H9 (cell line): ENCODE measurements at regions not wholly inside any gene's neighbourhood (a gene's known extent, or its start where the extent isn't known, plus 50 kb on each side); places are given as distances from the start of the nearest gene placed in this dataset.

Experiments used
- DNase-seq: peaks from one replicate; pipeline ENCODE4 v3.0.0-alpha.2; 2017
- H2AFZ ChIP-seq: one replicate; pipeline ENCODE4 v1.6.1; 2013; ENCODE audit warnings: mild to moderate bottlenecking, low read length, control low read depth, moderate library complexity
- H2AK5ac ChIP-seq: 2 replicates; pipeline ENCODE4 v1.6.1; 2013; ENCODE audit warnings: low read length, control low read depth, mixed read lengths; ENCODE audit not compliant: insufficient read length
- H2BK120ac ChIP-seq: one replicate; pipeline ENCODE4 v1.6.1; 2013; ENCODE audit warnings: low read depth, mild to moderate bottlenecking, low read length, control low read depth, inconsistent platforms; ENCODE audit not compliant: poor library complexity, severe bottlenecking
- H2BK12ac ChIP-seq: 2 replicates; pipeline ENCODE4 v1.6.1; 2013; ENCODE audit warnings: low read length, control low read depth, mixed read lengths, low read depth; ENCODE audit not compliant: insufficient read length
- H2BK15ac ChIP-seq: 2 replicates; pipeline ENCODE4 v1.6.1; 2013; ENCODE audit warnings: low read depth, low read length, control low read depth
- H2BK20ac ChIP-seq: one replicate; pipeline ENCODE4 v1.6.1; 2013; ENCODE audit warnings: low read depth, mild to moderate bottlenecking, low read length, control low read depth, inconsistent platforms; ENCODE audit not compliant: poor library complexity, severe bottlenecking
- H2BK5ac ChIP-seq: 2 replicates; pipeline ENCODE4 v1.6.1; 2013; ENCODE audit warnings: low read length, control low read depth, mixed read lengths; ENCODE audit not compliant: insufficient read length
- H3K14ac ChIP-seq: 2 replicates; pipeline ENCODE4 v1.6.1; 2013; ENCODE audit warnings: low read length, control low read depth; ENCODE audit not compliant: insufficient read depth
- H3K18ac ChIP-seq: 2 replicates; pipeline ENCODE4 v1.6.1; 2013; ENCODE audit warnings: low read depth, mild to moderate bottlenecking, mixed read lengths, low read length, control low read depth; ENCODE audit not compliant: insufficient read length
- H3K23ac ChIP-seq: 2 replicates; pipeline ENCODE4 v1.6.1; 2013; ENCODE audit warnings: low read length, control low read depth, mixed read lengths, low read depth; ENCODE audit not compliant: insufficient read length
- H3K23me2 ChIP-seq: 2 replicates; pipeline ENCODE4 v1.6.1; 2013; ENCODE audit warnings: low read depth, mild to moderate bottlenecking, mixed read lengths, low read length, control low read depth; ENCODE audit not compliant: insufficient read length, poor library complexity, severe bottlenecking
- H3K27ac ChIP-seq: 2 replicates; pipeline ENCODE4 v1.5.1; 2013; ENCODE audit warnings: low read length, control low read depth, mixed read lengths, low read depth; ENCODE audit not compliant: insufficient read length
- H3K27me3 ChIP-seq: 2 replicates; pipeline ENCODE4 v1.6.1; 2013; ENCODE audit warnings: low read length, control low read depth, inconsistent platforms; ENCODE audit not compliant: insufficient read depth
- H3K4ac ChIP-seq: 2 replicates; pipeline ENCODE4 v1.6.1; 2013; ENCODE audit warnings: low read depth, mild to moderate bottlenecking, control low read depth, inconsistent platforms, low read length, moderate library complexity
- H3K4me1 ChIP-seq: 2 replicates; pipeline ENCODE4 v1.6.1; 2013; ENCODE audit warnings: low read length, control low read depth, inconsistent platforms; ENCODE audit not compliant: insufficient read depth
- H3K4me2 ChIP-seq: 2 replicates; pipeline ENCODE4 v1.6.1; 2013; ENCODE audit warnings: low read length, control low read depth, mixed read lengths; ENCODE audit not compliant: insufficient read length, insufficient read depth
- H3K56ac ChIP-seq: 2 replicates; pipeline ENCODE4 v1.6.1; 2013; ENCODE audit warnings: low read depth, mild to moderate bottlenecking, mixed read lengths, low read length, control low read depth; ENCODE audit not compliant: insufficient read length
- H3K79me1 ChIP-seq: 2 replicates; pipeline ENCODE4 v1.6.1; 2013; ENCODE audit warnings: low read depth, mild to moderate bottlenecking, moderate library complexity, low read length, control low read depth, inconsistent platforms; ENCODE audit not compliant: insufficient read depth, poor library complexity, severe bottlenecking
- H3K79me2 ChIP-seq: 2 replicates; pipeline ENCODE4 v1.6.1; 2013; ENCODE audit warnings: low read length, control low read depth, inconsistent platforms; ENCODE audit not compliant: insufficient read depth
- H3K9ac ChIP-seq: 2 replicates; pipeline ENCODE4 v1.6.1; 2013; ENCODE audit warnings: low read length, control low read depth, mixed read lengths; ENCODE audit not compliant: insufficient read length; ENCODE audit errors: extremely low read depth
- H3K9me3 ChIP-seq: one replicate; pipeline ENCODE4 v1.6.1; 2013; ENCODE audit warnings: low read depth, low read length, inconsistent platforms; ENCODE audit not compliant: control insufficient read depth
- H3T11ph ChIP-seq: one replicate; pipeline ENCODE4 v1.6.1; 2013; ENCODE audit warnings: mild to moderate bottlenecking, low read length, control low read depth, inconsistent platforms
- H4K20me1 ChIP-seq: one replicate; pipeline ENCODE4 v1.6.1; 2013; ENCODE audit not compliant: control insufficient read depth, insufficient read length, insufficient read depth
- H4K5ac ChIP-seq: 2 replicates; pipeline ENCODE4 v1.6.1; 2013; ENCODE audit warnings: low read depth, mild to moderate bottlenecking, mixed read lengths, low read length, control low read depth; ENCODE audit not compliant: insufficient read length
- H4K8ac ChIP-seq: replicated peaks from 2 replicates; pipeline ENCODE4 v1.6.1; 2013; ENCODE audit warnings: low read length, control low read depth, mixed read lengths, low read depth; ENCODE audit not compliant: insufficient read length
- H4K91ac ChIP-seq: 2 replicates; pipeline ENCODE4 v1.6.1; 2013; ENCODE audit warnings: low read depth, mild to moderate bottlenecking, moderate library complexity, mixed read lengths, low read length, control low read depth; ENCODE audit not compliant: insufficient read length
- H3K27ac Mint-ChIP-seq, 3 experiments: 2 replicates in 2 of 3; 3 replicates in 1 of 3; pipeline ENCODE4 v1.8.0; 2020 to 2021; ENCODE audit warnings: mixed read lengths in 3 of 3, mild to moderate bottlenecking in 1 of 3, moderate library complexity in 1 of 3
- H3K27me3 Mint-ChIP-seq: 2 replicates; pipeline ENCODE4 v1.8.0; 2021; ENCODE audit warnings: low read depth, mild to moderate bottlenecking, moderate library complexity, mixed read lengths
- H3K36me3 Mint-ChIP-seq, 3 experiments: 2 replicates in 2 of 3; 3 replicates in 1 of 3; pipeline ENCODE4 v1.8.0; 2020 to 2021; ENCODE audit warnings: low read depth in 3 of 3, mixed read lengths in 3 of 3; ENCODE audit not compliant: insufficient read depth in 1 of 3
- H3K4me1 Mint-ChIP-seq, 2 experiments: 2 replicates each; pipeline ENCODE4 v1.8.0; 2020; ENCODE audit warnings: mixed read lengths in 2 of 2
- H3K4me3 Mint-ChIP-seq, 2 experiments: 2 replicates in 1 of 2; 3 replicates in 1 of 2; pipeline ENCODE4 v1.8.0; 2020 to 2021; ENCODE audit warnings: mild to moderate bottlenecking in 2 of 2, mixed read lengths in 2 of 2, moderate library complexity in 1 of 2
- H3K9me3 Mint-ChIP-seq, 2 experiments: 2 replicates in 1 of 2; 3 replicates in 1 of 2; pipeline ENCODE4 v1.8.0; 2020; ENCODE audit warnings: mild to moderate bottlenecking in 2 of 2, mixed read lengths in 2 of 2, moderate library complexity in 1 of 2
- CTCF ChIP-seq: fragments of 200-600 bp; sonication (generic); conservative IDR thresholded peaks from 3 replicates; pipeline ENCODE4 v1.8.0; 2021; ENCODE audit warnings: antibody characterized with exemption, mild to moderate bottlenecking
- WGBS: extraction: QIAGEN DNeasy Blood & Tissue Kit; methylation state at CpG from one replicate; pipeline ENCODE4 v1.1.7; 2013; ENCODE audit warnings: missing lambda C conversion rate, low lambda C conversion rate, mixed read lengths; ENCODE audit not compliant: insufficient read length; ENCODE audit errors: extremely low coverage; 5-methylcytosine and 5-hydroxymethylcytosine counted together

DNA sequence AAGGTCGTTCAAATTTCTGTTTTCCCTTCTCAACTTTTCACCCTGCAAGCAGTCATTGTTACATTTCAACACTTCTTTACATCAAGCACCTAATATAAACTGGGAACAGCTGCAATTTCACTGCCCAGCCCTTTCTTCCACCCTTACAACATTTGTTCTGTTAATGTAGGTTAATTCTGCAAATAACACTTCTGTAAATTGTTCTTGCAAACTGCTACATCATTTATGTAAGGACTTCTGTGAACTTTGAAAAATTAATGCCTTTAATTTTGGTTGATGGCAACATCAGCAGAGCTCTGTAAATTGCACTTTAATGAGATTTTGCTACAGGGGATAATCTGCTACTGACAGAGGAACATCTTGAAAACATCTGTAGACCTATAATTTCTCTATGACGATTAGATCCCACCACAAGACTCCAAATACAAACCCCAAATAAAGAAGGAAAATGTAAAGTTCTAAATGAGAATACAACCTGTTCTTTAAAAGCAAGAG is 93.5 kb downstream of the ZIC4 start:
- Histone ChIP-seq H3K23me2 (no peaks in the 10 kb centered on the region), H2BK15ac (no peak overlapping the region), H3K79me1 (no peaks in the 10 kb centered on the region), H3K56ac (no peak overlapping the region), H3K9me3 (no peaks in the 10 kb centered on the region), H3K4me1 (no peaks in the 10 kb centered on the region), H3K4ac (no peak overlapping the region), H4K20me1 (no peaks in the 10 kb centered on the region), H4K5ac (no peak overlapping the region), H2AFZ (no peak overlapping the region), H3K4me2 (no peak overlapping the region), H2BK5ac (no peak overlapping the region), H2BK20ac (no peak overlapping the region), H3K27ac (no peak overlapping the region), H2BK12ac (no peak overlapping the region), H3K18ac (no peak overlapping the region), H4K8ac (no peak overlapping the region), H2AK5ac (no peak overlapping the region), H3K79me2 (no peaks in the 10 kb centered on the region), H3K14ac (no peak overlapping the region), H4K91ac (no peak overlapping the region), H3K23ac (no peak overlapping the region), H3K9ac (no peak overlapping the region), H3K27me3 (no peaks in the 10 kb centered on the region), H2BK120ac (no peak overlapping the region), H3T11ph (no peak overlapping the region)
- TF ChIP-seq CTCF, result no peak
- WGBS, result no CpG with 5 or more reads among the region's 2 CpGs
- Mint-ChIP-seq H3K27ac (no peak overlapping the region; a peak in 1 of 7 replicates), H3K27me3 (peaks cover 3% of the 10 kb centered on the region; the same call in 1 of the 2 replicates), H3K4me3 (no peak overlapping the region), H3K9me3 (peaks cover 3 to 6% of the 10 kb centered on the region in 2 experiments; a peak in 2 of 5 replicates), H3K4me1 (no peaks in the 10 kb centered on the region), H3K36me3 (peaks cover 0 to 5% (median 2%) of the 10 kb centered on the region in 3 experiments; a peak in 3 of 7 replicates)
- no peak for DNase-seq
